ENCODE measurements at regions not wholly inside any gene's neighbourhood (a gene's known extent, or its start where the extent isn't known, plus 50 kb on each side); places are given as distances from the start of the nearest gene placed in this dataset.

DNA sequence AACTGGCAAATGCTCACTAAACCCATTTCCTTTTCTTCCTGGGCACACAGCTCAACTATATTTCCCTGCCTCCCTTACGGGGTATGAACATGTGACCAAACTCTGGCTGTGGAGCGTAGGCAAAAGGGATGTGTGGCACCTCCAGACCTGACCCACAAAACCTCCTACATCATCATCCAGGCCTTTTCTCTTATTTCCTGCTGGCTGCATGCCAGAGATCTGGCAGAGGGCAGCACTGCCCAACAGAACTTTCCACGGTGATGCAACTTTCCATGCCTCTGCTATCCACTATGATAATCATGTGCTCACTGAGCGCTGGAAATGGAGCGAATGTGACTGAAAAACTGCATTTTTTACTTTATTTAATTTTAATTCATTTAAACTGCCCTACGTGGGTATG, 99.6 kb upstream of the CACNA1E start:
- no peak for TF ChIP-seq CAMTA2 (CRISPR knock-in tag; IDR thresholded peaks at IDR 0.05; ENCODE audit: borderline replicate concordance)
- no peak for TF ChIP-seq RFX5 (IDR thresholded peaks at IDR 0.05; ENCODE audit: low read depth, low read length)
- no peak for TF ChIP-seq POLR2AphosphoS2 (IDR thresholded peaks at IDR 0.05; ENCODE audit: low read depth, low read length)
- TF ChIP-seq POLR2A (IDR thresholded peaks at IDR 0.05; ENCODE audit: insufficient read depth in 1 of 2, low read depth in 2 of 2, low read length in 2 of 2) = no peak
